CD4-positive, alpha-beta T cell treated with Interleukin-12 subunit alpha and Interleukin-12 subunit beta, for 1 hour (primary cell): ENCODE measurements at regions not wholly inside any gene's neighbourhood (a gene's known extent, or its start where the extent isn't known, plus 50 kb on each side); places are given as distances from the start of the nearest gene placed in this dataset.

Experiments
- DNase-seq: peaks from one replicate; pipeline ENCODE4 v3.0.0-alpha.2; 2020

DNA sequence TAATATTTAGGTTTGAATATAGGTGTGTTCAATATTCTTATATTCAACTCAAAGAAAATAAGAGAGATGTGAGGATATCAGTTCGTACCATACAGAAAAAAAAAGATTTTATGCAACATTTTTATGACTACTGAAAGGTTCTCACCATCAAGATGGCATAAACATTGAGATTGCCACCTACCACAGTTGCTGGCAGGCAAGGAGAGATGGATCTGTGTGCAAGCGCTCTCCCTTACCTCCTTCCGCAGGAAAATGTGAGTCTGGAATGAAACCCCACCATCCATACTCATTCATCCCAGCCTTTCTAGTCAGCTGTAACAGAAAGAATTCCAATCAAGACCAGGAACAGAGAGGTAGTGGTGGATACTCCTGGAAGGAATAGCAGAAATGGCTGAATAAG is 376.9 kb downstream of the PPP3CA start:
- DNase-seq: no peak

DNA sequence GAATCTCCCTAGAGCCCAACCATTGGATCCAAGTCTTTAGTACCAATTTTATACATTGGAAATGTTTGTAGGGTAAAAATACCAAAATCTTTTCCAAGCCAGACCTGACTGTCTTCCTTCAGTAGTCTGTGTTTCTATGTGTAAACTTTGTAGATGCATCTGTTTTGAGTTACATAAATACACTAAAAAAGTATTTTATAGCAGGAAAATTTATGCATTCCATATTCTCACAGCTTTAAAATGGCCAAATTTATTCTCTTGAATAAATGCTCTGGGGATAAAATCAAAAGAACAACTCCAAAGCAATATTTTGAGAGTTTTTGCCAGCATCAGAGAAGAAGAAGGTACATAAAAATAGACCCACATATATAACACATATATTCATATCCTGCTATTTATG is 377.4 kb downstream of the PPP3CA start:
- DNase-seq: no peak

DNA sequence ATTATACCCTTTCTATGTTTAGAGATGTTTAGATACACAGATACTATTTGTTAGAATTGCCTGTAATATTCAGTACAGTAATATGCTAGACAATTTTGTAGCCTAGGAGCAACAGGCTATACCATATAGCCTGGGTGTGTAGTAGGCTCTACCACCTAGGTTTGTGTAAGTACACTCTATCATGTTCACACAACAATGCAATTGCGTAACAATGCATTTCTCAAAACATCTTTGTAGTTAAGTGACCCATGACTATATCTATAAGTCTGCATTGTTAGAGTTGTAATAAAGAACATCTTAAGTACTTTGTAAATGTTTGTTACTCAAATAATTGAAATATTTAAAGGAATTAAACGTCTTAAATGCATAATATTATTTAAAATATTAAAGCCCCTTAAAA is 379.3 kb downstream of the PPP3CA start:
- DNase-seq: no peak

DNA sequence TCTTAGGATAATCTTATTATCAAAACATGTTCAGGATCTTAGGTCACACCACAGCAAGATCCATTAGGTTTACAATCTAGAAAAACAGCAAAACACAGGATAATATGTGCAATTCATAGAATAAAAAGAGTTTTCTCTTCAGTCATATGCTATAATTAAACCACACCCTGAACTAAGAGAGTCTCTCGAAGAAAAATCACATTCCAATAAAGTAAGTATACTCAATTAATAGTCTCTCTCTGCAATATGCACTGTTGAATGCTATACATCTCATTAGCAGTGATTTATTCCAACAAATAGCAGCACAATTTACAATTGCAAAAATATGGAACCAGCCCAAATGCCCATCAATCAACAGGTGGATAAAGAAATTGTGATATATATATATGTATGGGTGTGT is 383.7 kb downstream of the PPP3CA start:
- no peak for DNase-seq

DNA sequence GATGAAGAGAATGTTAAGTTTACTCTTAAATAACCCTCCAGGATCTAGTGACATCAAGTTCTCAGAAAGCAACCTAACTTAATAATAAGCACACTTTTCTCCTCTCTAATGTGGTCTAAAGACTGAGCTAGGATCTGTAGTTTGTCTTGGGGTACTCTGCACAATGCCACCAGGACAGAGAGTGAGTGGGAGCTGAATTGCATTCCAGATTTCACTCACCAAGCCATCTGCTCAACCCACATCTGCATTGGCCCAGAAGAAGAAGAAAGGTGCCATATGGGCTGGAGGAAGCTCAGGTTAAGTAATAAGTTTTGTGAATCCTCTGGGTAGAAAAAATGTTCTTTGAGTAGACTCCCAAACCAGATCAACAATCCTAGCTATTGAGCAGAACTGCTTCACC is 384.6 kb downstream of the PPP3CA start:
- DNase-seq: no peak

DNA sequence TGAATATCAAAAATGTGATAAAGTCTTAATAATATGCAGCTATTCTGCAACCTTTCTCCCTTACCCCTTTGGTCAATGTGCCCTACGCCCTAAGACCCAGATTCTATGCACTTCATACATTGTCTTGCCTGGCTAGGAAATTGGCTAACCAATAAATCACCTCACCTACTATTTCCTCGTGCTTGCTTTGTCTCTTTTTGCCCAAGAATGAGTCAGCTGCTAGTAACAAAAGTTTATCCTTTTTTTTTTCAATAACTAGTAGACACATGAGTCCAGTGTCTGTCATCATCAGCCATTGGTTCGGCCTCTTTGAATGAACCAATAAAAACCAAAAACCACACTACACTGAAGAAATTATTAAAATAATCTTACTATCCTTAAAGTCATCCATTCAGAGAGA is 387.1 kb downstream of the PPP3CA start:
- DNase-seq: no peak

DNA sequence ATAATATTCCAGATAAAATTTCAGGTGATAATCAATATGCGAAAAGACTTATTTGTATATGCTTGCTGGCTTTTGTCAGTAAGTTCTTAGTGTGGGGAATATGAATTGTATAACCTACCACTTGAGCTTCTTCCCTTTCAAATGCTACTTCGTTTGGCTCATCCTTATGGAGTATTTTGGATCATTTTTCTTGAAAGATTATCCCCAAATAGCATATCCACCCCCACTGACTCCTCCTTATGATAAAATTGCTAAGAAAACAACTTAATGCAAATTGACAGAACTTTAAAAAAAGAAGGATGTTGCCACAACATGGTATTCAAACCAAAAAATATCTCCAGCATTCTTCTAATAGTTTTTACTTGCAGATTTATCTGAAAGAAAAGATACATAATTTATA is 393.3 kb downstream of the PPP3CA start:
- DNase-seq: no peak

DNA sequence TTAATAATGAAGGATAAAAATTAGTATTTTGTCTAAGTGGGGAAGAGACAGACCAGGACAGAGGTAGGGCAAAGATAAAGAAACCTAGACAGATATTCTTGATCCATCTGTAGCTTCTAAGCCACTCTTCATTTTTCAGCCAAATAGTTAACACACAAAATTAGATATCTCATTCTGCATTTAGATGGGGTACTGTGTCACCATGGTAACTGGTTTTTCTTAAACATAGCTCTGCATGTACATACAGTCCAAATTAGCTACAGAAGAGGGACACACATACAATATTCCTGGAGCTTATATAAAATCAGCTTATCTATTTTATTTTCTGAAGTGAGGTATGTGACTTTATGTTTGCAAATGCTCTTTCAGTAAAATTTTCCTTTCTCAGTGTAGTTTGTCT is 393.7 kb downstream of the PPP3CA start:
- DNase-seq: no peak

DNA sequence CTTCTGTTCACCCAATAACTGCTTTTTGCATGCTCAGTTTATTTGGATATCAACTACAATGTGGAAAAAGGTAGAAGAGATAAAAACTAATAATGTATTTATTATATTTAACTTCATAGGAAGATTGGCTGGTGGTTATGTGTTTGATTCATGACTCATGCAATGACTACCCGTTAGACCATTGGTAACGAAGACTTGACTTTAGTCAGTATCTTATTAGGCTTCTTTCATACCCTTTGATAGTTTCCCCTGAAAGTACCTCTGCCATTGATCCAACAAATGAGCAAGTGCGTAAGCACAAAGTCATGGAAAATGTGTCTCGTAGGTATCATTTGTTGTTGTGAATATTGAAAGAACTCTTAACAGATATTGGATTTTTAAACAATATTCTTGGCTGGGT is 394.7 kb downstream of the PPP3CA start:
- no peak for DNase-seq

DNA sequence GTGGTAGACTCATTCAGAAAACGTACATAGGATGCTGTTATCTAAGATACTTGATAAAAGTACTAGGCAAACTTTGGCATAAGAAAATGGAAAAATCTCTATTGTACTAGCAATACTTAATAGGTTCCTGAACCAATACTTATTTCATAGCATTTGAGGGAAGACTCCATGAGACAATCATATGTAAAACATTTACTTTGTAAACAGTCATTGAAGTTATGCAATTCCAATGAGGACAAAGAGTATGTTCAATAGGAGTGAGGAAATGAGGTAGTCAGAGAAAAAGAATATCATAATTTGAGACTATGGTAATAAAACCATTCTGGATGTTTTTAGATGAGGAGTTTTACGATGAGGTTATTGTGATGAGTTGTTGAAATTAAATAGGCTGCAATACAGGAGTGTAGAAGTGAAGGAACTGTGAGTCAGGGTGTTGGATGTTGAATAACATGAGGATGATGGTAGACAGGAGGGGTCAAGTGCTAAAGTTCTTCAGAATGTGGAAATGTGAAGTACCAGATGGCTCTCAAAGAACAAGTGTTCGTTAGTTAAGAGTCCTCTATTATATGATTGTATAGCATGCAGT is 397.9 kb downstream of the PPP3CA start:
- no peak for DNase-seq

DNA sequence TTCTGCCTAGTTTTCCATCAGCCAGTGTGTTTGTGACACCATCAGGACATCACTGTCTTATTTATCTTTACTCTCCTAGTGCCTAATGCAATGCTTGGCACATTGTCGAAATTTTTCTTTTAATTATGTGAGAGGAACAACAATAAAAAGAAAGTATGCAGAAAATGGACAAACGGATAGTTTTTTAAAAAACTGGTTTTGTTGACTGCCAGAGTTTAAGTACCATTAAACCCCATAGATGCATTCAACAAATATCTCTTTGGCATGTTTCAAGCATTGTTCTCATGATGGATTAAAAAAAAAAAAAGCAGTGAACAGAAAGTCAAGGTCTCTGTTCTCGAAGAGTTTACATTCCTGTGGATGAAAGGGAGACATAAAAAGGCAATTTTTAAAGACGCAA is 398.4 kb downstream of the PPP3CA start:
- no peak for DNase-seq

DNA sequence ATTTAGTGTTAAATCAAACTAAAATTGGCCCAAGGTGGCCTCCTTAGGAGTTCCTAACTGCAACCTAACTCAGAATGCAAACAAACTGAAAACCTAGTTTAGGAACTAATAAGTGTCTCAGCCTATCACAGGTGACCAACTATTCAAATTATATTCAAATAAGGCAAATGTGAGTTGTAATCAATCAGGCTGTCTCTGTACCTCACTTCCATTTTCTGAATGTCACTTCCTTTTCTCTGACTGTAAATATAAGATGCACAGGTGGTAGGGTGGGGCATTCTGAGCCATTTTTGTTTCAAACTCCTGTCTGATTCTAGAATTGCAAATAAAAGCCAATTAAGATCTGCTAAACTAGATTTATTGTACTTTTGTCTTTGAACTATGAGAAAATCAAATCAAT is 401.5 kb downstream of the PPP3CA start:
- DNase-seq: no peak

DNA sequence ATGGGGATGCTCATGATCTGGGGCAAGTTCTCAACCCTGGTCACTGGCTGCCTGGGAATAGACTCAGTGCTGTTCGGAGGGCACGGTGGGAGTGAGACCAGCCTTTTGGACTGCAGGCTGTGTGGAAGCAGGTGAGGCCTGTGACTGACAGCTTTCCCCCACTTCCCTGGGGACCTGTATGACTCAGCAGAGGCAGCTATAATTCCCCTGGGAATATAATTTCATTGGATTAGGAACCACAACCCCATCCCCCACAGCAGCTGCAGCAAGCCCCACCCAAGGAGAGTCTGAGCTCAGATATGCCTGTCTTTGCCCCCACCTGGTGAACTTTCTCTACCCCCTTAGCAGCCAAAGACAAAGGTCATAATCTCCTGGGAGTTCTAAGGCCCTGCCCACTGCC is 408.6 kb downstream of the PPP3CA start:
- no peak for DNase-seq

DNA sequence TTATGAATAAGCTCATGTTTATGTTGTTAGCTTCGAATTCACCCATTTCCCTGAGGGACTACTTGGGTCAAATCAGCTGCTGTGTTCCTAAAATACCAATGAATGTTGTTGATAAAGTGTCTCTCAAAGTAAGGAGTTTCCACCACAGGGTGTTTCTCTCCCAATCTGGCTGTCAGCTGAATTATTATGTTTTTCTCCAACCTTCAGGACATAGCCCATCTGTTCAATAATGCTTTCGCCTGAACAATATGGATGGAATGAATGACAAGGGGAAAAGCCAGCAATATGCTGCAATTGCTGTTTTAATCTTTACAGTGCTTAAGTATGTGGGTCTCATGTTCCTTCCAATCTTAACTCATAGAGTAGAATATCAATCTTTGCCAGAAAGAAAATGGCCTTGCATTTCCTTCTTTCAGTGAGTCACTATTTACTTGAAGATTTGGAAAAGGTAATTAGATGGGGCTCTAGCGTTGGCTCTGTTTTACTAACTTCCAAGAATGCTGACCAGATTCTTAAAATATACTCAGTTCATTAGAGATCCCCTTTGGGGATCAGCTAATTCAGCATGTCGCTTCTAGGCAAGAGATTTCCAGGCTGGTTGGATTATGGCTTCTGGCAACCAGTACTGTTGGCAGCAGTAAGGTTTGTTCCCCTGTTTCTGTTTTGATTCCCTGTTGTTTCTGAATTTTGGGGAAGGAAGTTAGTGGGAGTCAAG is 410.5 kb downstream of the PPP3CA start:
- no peak for DNase-seq

DNA sequence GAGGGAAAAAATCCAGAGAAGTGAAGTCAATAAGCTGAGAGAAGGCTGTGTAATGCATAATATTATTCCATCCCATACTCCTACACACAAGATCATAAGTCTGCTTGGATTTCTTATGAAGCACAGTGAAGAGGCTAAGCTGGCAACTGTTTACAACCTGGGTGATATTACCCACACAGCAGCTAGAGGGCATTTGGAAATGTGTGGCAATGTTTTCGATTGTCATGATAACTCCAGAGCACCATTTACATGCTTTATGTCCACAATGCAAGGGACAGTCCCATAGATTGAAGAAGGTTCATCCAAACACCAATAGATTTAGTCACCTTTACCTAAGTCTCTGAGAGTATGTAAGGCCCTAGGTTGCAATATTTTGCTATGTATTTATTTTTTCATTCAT is 412.2 kb downstream of the PPP3CA start:
- DNase-seq: peak; percentile 22

DNA sequence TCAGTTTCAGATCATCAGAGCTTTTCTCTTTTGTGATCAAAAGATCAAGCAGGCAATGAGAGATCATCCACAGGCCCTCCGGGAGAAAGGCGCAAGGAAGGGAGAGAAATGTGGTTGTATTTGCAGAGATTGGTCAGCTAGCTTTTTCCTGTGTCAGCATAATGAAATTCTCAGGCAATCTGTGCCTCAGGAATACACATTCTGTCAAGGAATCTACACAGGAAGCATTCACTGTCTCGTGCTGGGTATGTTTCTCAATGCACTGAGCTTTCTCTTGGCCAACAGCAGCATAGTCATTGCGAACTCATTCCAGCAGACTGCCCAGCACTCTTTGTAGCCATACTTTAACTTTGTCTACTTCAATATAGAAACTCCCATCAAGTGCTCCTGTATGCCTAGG is 413.7 kb downstream of the PPP3CA start:
- DNase-seq: no peak

DNA sequence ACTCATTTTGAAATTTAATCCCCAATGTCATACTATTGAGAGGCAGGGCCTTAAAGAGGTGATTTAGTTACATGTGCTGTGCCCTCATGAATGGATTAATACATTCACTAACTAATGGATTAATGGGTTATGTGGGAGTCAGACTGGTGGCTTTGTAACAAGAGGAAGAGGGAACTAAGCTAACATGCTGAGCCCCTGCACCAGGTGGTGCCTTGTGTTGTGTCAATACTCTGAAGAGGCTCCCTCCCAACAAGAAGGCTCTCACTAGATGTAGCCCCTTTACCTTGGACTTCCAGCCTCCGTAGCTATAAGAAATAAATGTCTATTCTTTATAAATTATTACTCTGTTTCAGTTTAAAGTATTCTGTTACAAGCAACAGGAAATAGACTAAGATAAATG is 411.9 kb upstream of the EMCN start:
- no peak for DNase-seq

DNA sequence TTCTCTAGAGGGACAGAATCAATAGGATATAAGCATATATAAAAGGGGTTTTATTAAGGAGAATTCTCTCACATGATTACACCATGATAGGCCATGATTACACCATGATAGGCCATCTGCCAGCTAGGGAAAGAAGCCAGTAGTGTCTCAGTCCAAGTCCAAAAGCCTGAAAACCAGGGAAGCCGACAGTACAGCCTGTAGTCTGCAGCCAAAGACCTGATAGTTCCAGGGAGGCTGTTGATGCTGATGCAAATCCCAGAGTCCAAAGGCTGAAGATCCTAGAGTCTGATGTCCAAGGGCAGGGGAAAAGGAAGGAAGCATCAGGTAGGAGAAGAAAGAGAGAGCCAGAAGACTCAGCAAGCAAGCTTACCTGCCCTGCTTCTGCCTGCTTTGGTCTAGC is 411.3 kb upstream of the EMCN start:
- no peak for DNase-seq

DNA sequence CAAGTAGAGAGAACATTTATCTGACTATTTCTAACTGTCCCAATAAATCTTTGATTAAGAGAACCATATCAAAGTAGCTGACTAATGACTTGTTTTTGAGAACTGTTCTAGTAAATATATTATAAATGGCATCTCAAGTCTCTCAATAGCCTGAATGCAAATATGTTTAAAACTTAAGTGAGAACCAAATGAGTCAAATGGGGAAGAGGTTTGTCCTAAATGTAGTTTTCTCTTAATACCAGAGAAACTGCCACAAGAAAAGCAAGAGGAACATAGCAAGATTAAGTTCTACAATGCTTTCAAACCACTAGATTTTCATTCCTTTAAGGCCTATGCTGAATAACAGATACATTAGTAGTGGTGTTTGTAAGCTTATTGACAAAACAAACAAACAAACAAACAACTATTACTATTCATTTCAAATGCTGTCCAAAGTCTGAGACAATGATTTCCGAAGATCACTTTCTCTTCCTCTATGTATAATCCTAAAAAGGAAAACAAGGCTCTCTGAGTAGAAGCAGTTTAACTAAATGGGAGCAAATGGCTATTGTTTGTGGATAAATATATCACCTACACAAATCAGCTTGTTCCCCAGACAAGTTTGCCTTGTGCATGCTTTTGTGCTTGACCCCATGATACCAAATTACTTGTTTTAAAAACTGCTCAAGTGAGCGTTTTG is 408.4 kb upstream of the EMCN start:
- no peak for DNase-seq

DNA sequence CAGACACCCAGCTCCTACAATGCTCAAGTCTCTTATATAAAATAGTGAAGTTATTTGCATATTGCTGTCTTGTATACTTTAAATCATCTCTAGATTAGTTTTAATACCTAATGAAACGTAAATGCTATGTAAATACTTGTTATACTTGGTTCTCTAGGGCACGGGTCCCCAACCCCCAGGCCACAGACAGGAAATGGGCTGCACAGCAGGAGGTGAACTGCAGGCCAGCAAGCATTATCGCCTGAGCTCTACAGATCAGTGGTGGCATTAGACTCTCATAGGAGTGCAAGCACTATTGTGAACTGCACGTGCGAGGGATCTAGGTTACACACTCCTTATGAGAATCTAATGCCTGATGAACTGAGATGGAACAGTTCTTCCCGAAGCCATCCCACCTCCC is 395.9 kb upstream of the EMCN start:
- DNase-seq: no peak

DNA sequence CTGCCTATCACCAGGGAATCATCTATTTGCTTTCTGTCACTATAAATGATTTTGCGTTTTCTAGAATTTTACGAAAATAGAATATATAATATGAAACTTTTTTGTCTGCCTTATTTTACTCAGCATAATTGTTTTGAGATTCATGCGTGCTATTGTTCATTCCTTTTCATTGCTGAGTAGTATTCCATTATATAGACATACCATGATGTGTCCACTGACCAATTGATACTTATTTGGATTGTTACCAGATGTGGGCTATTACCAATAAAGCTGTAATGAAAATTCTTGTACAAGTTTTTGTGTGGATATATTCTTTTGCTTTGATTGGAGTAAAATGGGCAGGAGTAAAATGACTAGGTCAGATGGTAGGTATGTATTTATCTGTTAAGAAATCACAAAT is 390.7 kb upstream of the EMCN start:
- no peak for DNase-seq

DNA sequence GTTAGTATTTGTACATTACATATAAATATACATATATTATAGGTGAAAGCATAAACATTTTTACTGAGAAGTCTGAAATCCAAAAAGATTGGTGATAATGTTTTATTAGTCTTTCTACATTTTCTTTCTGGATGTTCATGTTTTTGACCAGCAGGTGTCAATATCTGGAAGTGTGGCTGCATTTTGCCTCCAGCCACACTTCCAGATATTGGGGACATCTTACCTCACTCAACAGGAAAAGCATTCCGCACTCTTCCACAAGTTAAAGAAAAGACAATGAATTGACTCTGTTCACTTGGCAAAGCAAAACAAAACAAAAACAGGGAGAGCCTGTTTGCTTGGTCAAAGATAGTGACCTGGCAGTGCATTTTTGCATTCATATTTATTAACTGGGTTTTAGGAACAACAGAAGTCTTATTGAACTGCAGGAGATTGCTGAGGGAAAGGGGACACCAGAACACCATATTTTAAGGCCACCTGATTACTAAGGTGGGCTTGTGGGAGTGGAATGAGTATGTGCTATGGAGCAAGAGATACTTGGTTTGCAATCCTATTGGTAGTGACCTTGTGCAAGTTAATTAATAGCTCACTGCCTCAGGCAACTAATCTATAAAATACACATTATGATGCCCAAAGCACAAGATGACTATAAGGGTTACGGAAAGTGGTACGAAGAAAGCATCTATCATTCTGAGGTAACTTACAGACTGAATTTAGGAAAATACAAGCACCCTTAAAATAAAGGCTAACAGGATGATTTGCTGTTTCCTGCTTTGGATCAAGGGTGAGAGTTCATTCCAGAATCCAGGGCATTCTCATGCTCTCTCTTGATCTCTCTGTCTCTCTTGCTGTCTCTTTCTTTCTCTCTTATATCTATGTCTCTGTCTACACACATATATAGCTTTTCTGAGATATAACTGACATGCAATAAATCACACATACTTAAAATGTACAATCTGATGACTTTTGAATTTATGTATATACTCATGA is 389.9 kb upstream of the EMCN start:
- DNase-seq: no peak

DNA sequence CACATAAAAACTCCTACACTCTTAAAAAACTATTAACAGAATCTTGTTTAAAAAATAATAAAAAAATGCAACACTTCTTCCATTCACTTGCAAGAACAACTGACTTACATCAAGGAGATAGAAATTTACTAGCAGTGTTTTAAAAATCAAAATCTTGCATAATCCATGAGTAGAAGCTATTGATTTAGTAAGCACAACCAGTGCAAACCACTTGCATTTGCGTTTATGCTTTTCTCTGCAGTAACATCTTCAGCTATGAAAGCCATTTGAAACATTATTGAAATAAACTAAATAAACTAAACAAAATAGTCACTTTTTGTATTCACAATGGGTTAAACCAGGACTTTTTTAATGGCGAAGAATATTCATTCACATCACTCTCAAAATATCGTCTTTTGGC is 389.2 kb upstream of the EMCN start:
- DNase-seq: no peak
